Liver (tissue), 8 donors: ENCODE measurements at regions not wholly inside any gene's neighbourhood (a gene's known extent, or its start where the extent isn't known, plus 50 kb on each side); places are given as distances from the start of the nearest gene placed in this dataset.

ENCODE experiments used
- DNase-seq: peaks from one replicate; pipeline ENCODE4 v3.0.0-alpha.2; 2017; ENCODE audit warnings: low spot score
- H3K27ac ChIP-seq, 2 donors: one replicate each; pipeline ENCODE4 v1.7.0; 2013; ENCODE audit warnings: inconsistent platforms in 2 of 2, low read length in 2 of 2, control low read depth in 1 of 2, low read depth in 1 of 2, mild to moderate bottlenecking in 1 of 2
- H3K27me3 ChIP-seq, 4 donors: one replicate each; pipeline versions ENCODE4 v1.6.1 to v1.7.0; 2013; ENCODE audit warnings: low read length in 3 of 4, inconsistent platforms in 1 of 4, mild to moderate bottlenecking in 1 of 4, moderate library complexity in 1 of 4; ENCODE audit not compliant: control insufficient read depth in 4 of 4, insufficient read depth in 4 of 4
- H3K36me3 ChIP-seq, 4 donors: one replicate each; pipeline versions ENCODE4 v1.6.1 to v1.7.0; 2013; ENCODE audit warnings: low read length in 3 of 4, mild to moderate bottlenecking in 3 of 4, low read depth in 1 of 4, moderate library complexity in 1 of 4; ENCODE audit not compliant: control insufficient read depth in 4 of 4, insufficient read depth in 3 of 4
- H3K4me1 ChIP-seq, 4 donors: one replicate each; pipeline versions ENCODE4 v1.6.1 to v1.7.0; 2013; ENCODE audit warnings: low read length in 3 of 4, mild to moderate bottlenecking in 3 of 4, moderate library complexity in 1 of 4; ENCODE audit not compliant: control insufficient read depth in 4 of 4, insufficient read depth in 4 of 4
- H3K4me3 ChIP-seq, 3 donors: one replicate each; pipeline versions ENCODE4 v1.6.1 to v1.7.0; 2013; ENCODE audit warnings: low read length in 3 of 3, control low read depth in 1 of 3, low read depth in 1 of 3, mild to moderate bottlenecking in 1 of 3
- H3K9ac ChIP-seq, 2 donors: one replicate each; pipeline ENCODE4 v1.7.0; 2013; ENCODE audit warnings: low read length in 2 of 2, mild to moderate bottlenecking in 2 of 2, moderate library complexity in 2 of 2, control low read depth in 1 of 2, low read depth in 1 of 2
- H3K9me3 ChIP-seq, 4 donors: one replicate each; pipeline versions ENCODE4 v1.6.1 to v1.7.0; 2013; ENCODE audit warnings: low read length in 3 of 4; ENCODE audit not compliant: control insufficient read depth in 4 of 4
- ATF3 ChIP-seq: IDR thresholded peaks from 2 replicates; pipeline ENCODE4 v1.6.1; 2016; ENCODE audit warnings: antibody characterized with exemption
- CTCF ChIP-seq: fragments of 150-350 bp; IDR thresholded peaks from 2 replicates; pipeline ENCODE4 v1.5.1; 2017; ENCODE audit warnings: improper control_type of control experiment, low read depth, low read length; ENCODE audit not compliant: missing input control
- EGR1 ChIP-seq, 2 donors: IDR thresholded peaks; 2 replicates each; pipeline ENCODE4 v1.6.1; 2016 to 2018; ENCODE audit warnings: antibody characterized with exemption in 2 of 2, low read depth in 2 of 2
- FOXA1 ChIP-seq: IDR thresholded peaks from 2 replicates; pipeline ENCODE4 v1.6.1; 2016; ENCODE audit warnings: antibody characterized with exemption
- FOXA2 ChIP-seq: IDR thresholded peaks from 2 replicates; pipeline ENCODE4 v1.6.1; 2016; ENCODE audit warnings: antibody characterized with exemption
- GABPA ChIP-seq, 2 donors: IDR thresholded peaks in 1 of 2; conservative IDR thresholded peaks in 1 of 2; 2 replicates each; pipeline ENCODE4 v1.6.1; 2016; ENCODE audit warnings: antibody characterized with exemption in 2 of 2, mild to moderate bottlenecking in 1 of 2, moderate library complexity in 1 of 2
- HNF4A ChIP-seq, 2 donors: conservative IDR thresholded peaks; 2 replicates each; pipeline ENCODE4 v1.6.1; 2016; ENCODE audit warnings: antibody characterized with exemption in 2 of 2, mild to moderate bottlenecking in 2 of 2
- HNF4G ChIP-seq: IDR thresholded peaks from 2 replicates; pipeline ENCODE4 v1.6.1; 2016; ENCODE audit warnings: antibody characterized with exemption
- JUND ChIP-seq, 2 donors: IDR thresholded peaks; 2 replicates each; pipeline ENCODE4 v1.6.1; 2016; ENCODE audit warnings: antibody characterized with exemption in 2 of 2
- MAX ChIP-seq: IDR thresholded peaks from 2 replicates; pipeline ENCODE4 v1.6.1; 2016; ENCODE audit warnings: antibody characterized with exemption
- NR2F2 ChIP-seq: IDR thresholded peaks from 2 replicates; pipeline ENCODE4 v1.6.1; 2016; ENCODE audit warnings: antibody characterized with exemption
- RAD21 ChIP-seq, 2 donors: IDR thresholded peaks; 2 replicates each; pipeline ENCODE4 v1.6.1; 2016; ENCODE audit warnings: antibody characterized with exemption in 2 of 2, mild to moderate bottlenecking in 2 of 2
- REST ChIP-seq: IDR thresholded peaks from 2 replicates; pipeline ENCODE4 v1.6.1; 2016; ENCODE audit warnings: antibody characterized with exemption, mild to moderate bottlenecking
- RXRA ChIP-seq, 2 donors: IDR thresholded peaks; 2 replicates each; pipeline ENCODE4 v1.6.1; 2017 to 2018; ENCODE audit warnings: antibody characterized with exemption in 2 of 2, mild to moderate bottlenecking in 1 of 2
- SP1 ChIP-seq: IDR thresholded peaks from 2 replicates; pipeline ENCODE4 v1.6.1; 2018; ENCODE audit warnings: antibody characterized with exemption, mild to moderate bottlenecking
- TAF1 ChIP-seq: conservative IDR thresholded peaks from 2 replicates; pipeline ENCODE4 v1.6.1; 2016; ENCODE audit warnings: antibody characterized with exemption, mild to moderate bottlenecking
- YY1 ChIP-seq: IDR thresholded peaks from 2 replicates; pipeline ENCODE4 v1.6.1; 2016; ENCODE audit warnings: antibody characterized with exemption, mild to moderate bottlenecking
- ZBTB33 ChIP-seq: IDR thresholded peaks from 2 replicates; pipeline ENCODE4 v1.6.1; 2016; ENCODE audit warnings: antibody characterized with exemption
- WGBS: extraction: QIAGEN DNeasy Blood & Tissue Kit; methylation state at CpG from one replicate; pipeline ENCODE4 v1.1.7; 2013; 5-methylcytosine and 5-hydroxymethylcytosine counted together
- donor health status: healthy.
- donor health status: healthy.
- donor health status: healthy.
- donor health status: healthy.
- donor health status: healthy.

GRCh38 chr14:28651148-28651547, 115.4 kb upstream of the FOXG1 start (continued):
- no peak for TF ChIP-seq CTCF

- WGBS: 12% methylated on average over 2 of the region's 2 CpGs
- H3K36me3 ChIP-seq: no peaks in the 10 kb centered on the region
- no peak overlapping the region for H3K9ac ChIP-seq
- H3K4me1 ChIP-seq: no peaks in the 10 kb centered on the region
- no peak overlapping the region for H3K4me3 ChIP-seq
- TF ChIP-seq ZBTB33: no peak
- TF ChIP-seq HNF4A (conservative IDR thresholded peaks at IDR 0.05): no peak
- no peak for TF ChIP-seq FOXA1
- TF ChIP-seq GABPA (IDR thresholded peaks at IDR 0.05 in 1 of 2, conservative IDR thresholded peaks at IDR 0.05 in 1 of 2): no peak
- TF ChIP-seq SP1: no peak
- no peak for TF ChIP-seq RXRA (IDR thresholded peaks at IDR 0.05)
- no peak for TF ChIP-seq MAX
- TF ChIP-seq RAD21 (IDR thresholded peaks at IDR 0.05): no peak
- TF ChIP-seq REST: no peak
- TF ChIP-seq HNF4G: no peak
- TF ChIP-seq CTCF: no peak
- no peak for TF ChIP-seq JUND (IDR thresholded peaks at IDR 0.05)
- no peak for TF ChIP-seq YY1
- no peak for TF ChIP-seq TAF1
- no peak for TF ChIP-seq FOXA2
- TF ChIP-seq NR2F2: no peak
- TF ChIP-seq ATF3: no peak
- TF ChIP-seq EGR1 (IDR thresholded peaks at IDR 0.05; ENCODE audit: low read depth in 2 of 2): no peak
- H3K9me3 ChIP-seq: no peaks in the 10 kb centered on the region
- DNase-seq: no peak
- H3K27me3 ChIP-seq: no peaks in the 10 kb centered on the region
- H3K27ac ChIP-seq: no peak overlapping the region
Observed at GRCh38 chr14:28652782-28653181, 113.8 kb upstream of the FOXG1 start.
